ENCODE measurements at regions not wholly inside any gene's neighbourhood (a gene's known extent, or its start where the extent isn't known, plus 50 kb on each side); places are given as distances from the start of the nearest gene placed in this dataset.

DNA sequence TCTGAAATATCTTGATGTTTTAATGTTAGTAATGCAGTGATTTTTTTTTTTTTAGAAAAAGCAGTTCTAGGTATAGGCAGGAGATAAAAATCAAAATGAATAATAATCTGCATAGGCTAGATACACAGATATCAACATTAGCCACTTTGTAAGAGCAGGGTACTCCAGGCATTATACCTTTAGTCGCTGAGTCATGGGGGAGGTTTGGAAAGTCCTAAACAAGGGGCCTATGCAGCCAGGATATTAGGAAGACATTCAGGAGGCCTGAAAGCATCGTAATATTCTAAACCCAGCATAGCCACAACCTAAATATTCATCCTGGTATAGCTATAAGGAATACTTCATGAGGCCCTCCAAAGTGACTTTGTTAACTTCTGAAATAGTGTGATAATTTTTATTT is 258.1 kb upstream of the NECTIN3 start:
- TF ChIP-seq EP300 (IDR thresholded peaks at IDR 0.05; ENCODE audit: borderline replicate concordance) (no peak), YY1 (IDR thresholded peaks at IDR 0.05; ENCODE audit: low read depth) (no peak), NFIC (IDR thresholded peaks at IDR 0.05) (no peak), FOXM1 (IDR thresholded peaks at IDR 0.05; ENCODE audit: borderline replicate concordance, low read depth) (no peak), ZBTB7A (IDR thresholded peaks at IDR 0.05; ENCODE audit: low read depth) (no peak), TCF12 (IDR thresholded peaks at IDR 0.05; ENCODE audit: low read depth) (no peak), RAD21 (IDR thresholded peaks at IDR 0.05; ENCODE audit: low read depth) (no peak)
- TF ChIP-seq, protein P1, sequence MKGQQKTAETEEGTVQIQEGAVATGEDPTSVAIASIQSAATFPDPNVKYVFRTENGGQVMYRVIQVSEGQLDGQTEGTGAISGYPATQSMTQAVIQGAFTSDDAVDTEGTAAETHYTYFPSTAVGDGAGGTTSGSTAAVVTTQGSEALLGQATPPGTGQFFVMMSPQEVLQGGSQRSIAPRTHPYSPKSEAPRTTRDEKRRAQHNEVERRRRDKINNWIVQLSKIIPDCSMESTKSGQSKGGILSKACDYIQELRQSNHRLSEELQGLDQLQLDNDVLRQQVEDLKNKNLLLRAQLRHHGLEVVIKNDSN (IDR thresholded peaks at IDR 0.05): no peak

DNA sequence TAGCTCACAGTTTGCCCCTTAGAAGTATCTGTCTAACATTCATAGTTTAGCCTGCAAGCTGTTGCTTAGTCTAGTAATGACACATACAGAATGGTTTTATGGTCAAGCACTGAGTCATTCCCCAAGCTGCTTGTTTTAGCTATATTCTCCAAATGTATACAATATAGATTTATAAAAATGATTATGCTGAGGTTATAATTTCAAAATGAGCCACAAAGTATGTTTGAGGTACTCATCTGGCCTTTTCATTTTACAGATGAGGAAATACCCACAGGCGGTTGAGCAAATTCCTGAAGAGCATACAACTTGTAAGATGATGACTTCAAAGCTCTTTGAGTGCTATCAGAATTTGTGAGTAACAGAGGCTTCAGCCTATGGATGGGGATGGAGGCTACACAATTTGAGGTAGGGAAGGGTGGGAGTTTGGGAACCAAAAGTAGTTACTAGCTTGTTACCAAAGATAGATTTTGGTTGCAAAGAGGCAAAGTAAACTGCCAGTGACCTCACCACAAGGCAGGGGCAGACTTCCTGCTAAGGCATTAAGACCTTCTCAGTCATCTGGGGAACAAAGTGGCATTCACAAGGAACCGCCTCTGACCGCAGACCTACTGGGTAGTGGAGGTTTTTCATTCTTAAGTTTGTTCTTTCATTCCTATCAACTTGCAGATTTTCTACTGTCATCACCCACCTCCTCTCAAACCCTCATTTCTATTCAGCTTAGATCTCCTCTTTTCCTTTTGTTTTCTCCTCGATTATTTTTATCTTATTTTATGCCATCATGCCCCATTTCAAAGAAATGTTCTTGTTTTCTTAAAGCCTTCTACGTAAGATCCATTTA is 257.2 kb upstream of the NECTIN3 start:
- no peak for TF ChIP-seq TEAD4 (IDR thresholded peaks at IDR 0.05)
- no peak for TF ChIP-seq NFIC (IDR thresholded peaks at IDR 0.05)
- TF ChIP-seq ZBTB7A (IDR thresholded peaks at IDR 0.05; ENCODE audit: low read depth): no peak
- TF ChIP-seq, protein P1 (IDR thresholded peaks at IDR 0.05): no peak
- TF ChIP-seq RAD21 (IDR thresholded peaks at IDR 0.05; ENCODE audit: low read depth): no peak
- no peak for TF ChIP-seq TCF12 (IDR thresholded peaks at IDR 0.05; ENCODE audit: low read depth)
- no peak for TF ChIP-seq YY1 (IDR thresholded peaks at IDR 0.05; ENCODE audit: low read depth)
- TF ChIP-seq, protein P2, sequence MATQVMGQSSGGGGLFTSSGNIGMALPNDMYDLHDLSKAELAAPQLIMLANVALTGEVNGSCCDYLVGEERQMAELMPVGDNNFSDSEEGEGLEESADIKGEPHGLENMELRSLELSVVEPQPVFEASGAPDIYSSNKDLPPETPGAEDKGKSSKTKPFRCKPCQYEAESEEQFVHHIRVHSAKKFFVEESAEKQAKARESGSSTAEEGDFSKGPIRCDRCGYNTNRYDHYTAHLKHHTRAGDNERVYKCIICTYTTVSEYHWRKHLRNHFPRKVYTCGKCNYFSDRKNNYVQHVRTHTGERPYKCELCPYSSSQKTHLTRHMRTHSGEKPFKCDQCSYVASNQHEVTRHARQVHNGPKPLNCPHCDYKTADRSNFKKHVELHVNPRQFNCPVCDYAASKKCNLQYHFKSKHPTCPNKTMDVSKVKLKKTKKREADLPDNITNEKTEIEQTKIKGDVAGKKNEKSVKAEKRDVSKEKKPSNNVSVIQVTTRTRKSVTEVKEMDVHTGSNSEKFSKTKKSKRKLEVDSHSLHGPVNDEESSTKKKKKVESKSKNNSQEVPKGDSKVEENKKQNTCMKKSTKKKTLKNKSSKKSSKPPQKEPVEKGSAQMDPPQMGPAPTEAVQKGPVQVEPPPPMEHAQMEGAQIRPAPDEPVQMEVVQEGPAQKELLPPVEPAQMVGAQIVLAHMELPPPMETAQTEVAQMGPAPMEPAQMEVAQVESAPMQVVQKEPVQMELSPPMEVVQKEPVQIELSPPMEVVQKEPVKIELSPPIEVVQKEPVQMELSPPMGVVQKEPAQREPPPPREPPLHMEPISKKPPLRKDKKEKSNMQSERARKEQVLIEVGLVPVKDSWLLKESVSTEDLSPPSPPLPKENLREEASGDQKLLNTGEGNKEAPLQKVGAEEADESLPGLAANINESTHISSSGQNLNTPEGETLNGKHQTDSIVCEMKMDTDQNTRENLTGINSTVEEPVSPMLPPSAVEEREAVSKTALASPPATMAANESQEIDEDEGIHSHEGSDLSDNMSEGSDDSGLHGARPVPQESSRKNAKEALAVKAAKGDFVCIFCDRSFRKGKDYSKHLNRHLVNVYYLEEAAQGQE (IDR thresholded peaks at IDR 0.05; ENCODE audit: low read depth): no peak
- TF ChIP-seq EP300 (IDR thresholded peaks at IDR 0.05; ENCODE audit: borderline replicate concordance): no peak

DNA sequence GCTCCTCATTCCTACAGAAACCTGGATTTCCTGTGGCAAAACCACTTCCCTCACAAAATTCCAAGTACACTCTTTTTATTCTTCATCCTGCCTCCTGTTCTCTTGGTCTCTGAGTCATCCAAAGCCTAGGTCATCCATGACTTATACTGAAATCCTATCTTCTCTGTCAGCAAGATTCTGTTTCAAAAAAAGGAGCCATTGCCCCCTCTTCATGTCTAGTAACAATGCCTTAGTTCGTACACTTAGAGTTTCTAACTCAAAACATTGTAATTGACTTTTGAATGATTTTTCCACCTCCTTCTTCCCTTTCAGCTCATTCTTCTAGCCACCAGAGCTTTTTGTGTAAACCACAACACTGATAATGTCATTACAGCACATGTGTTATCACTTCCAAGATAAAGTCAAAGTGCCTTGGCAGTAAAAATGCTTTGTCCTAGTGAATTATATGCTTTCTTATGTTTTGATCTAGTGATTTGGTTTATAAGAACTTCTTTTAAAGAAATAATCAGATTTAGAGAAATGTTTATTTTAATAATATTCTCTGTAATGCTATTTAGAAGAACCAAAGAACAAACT is 256.5 kb upstream of the NECTIN3 start:
- TF ChIP-seq TEAD4 (IDR thresholded peaks at IDR 0.05) (no peak), FOXM1 (IDR thresholded peaks at IDR 0.05; ENCODE audit: borderline replicate concordance, low read depth) (no peak), NFIC (IDR thresholded peaks at IDR 0.05) (no peak), RAD21 (IDR thresholded peaks at IDR 0.05; ENCODE audit: low read depth) (no peak), TCF12 (IDR thresholded peaks at IDR 0.05; ENCODE audit: low read depth) (no peak), ZBTB7A (IDR thresholded peaks at IDR 0.05; ENCODE audit: low read depth) (no peak), EGR1 (IDR thresholded peaks at IDR 0.05) (no peak), TAF1 (IDR thresholded peaks at IDR 0.05; ENCODE audit: low read depth) (no peak), EP300 (IDR thresholded peaks at IDR 0.05; ENCODE audit: borderline replicate concordance) (no peak), CEBPB (IDR thresholded peaks at IDR 0.05) (no peak)
- TF ChIP-seq, protein P1 (IDR thresholded peaks at IDR 0.05): no peak
- TF ChIP-seq, protein P2 (IDR thresholded peaks at IDR 0.05; ENCODE audit: low read depth): no peak

DNA sequence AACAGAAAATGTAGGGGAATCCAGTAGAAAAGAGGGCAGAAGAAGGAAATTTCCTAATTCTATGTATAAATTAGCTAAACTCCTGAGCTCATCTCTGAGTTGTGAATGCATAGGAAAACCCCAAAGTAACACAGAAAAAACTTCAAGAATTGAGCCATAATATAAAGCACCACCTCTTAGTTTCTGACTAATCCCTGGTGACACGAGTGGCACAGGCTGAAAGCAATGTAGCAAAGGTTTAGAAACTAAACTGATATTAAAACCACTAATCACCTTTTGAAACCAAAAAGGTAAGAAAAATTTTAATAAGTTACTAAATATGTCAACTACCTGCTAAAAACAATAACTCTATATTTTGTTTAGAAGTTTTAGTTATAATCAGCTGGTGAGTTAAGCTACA is 255.6 kb upstream of the NECTIN3 start:
- TF ChIP-seq EP300 (IDR thresholded peaks at IDR 0.05; ENCODE audit: borderline replicate concordance) (no peak), EGR1 (IDR thresholded peaks at IDR 0.05) (no peak), YY1 (IDR thresholded peaks at IDR 0.05; ENCODE audit: low read depth) (no peak)
- TF ChIP-seq, protein P2 (IDR thresholded peaks at IDR 0.05; ENCODE audit: low read depth): no peak

All from Ishikawa (cell line).